ENCODE measurements at regions not wholly inside any gene's neighbourhood (a gene's known extent, or its start where the extent isn't known, plus 50 kb on each side); places are given as distances from the start of the nearest gene placed in this dataset.

- no peak for TF ChIP-seq POLR2A (IDR thresholded peaks at IDR 0.05)
- TF ChIP-seq CTCF (IDR thresholded peaks at IDR 0.05) = no peak
- no peak for TF ChIP-seq EP300 (IDR thresholded peaks at IDR 0.05)
Observed at GRCh38 chr13:67303661-67304333, 73.7 kb upstream of the PCDH9 start.

All from upper lobe of left lung (tissue), 4 donors.